IPS DF 6.9 (cell line): ENCODE measurements at regions not wholly inside any gene's neighbourhood (a gene's known extent, or its start where the extent isn't known, plus 50 kb on each side); places are given as distances from the start of the nearest gene placed in this dataset.

Experiments
- DNase-seq: peaks from one replicate; pipeline ENCODE4 v3.0.0-alpha.2; 2013; ENCODE audit warnings: low read depth, low spot score
- H3K27ac ChIP-seq: one replicate; pipeline ENCODE4 v1.5.1; 2013; ENCODE audit warnings: low read length, control low read depth
- H3K27me3 ChIP-seq: 2 replicates; pipeline ENCODE4 v1.6.1; 2013; ENCODE audit warnings: mild to moderate bottlenecking, low read length; ENCODE audit not compliant: control insufficient read depth, insufficient read depth
- H3K36me3 ChIP-seq: 2 replicates; pipeline ENCODE4 v1.6.1; 2013; ENCODE audit warnings: low read length; ENCODE audit not compliant: control insufficient read depth, insufficient read depth
- H3K4me1 ChIP-seq: 2 replicates; pipeline ENCODE4 v1.6.1; 2013; ENCODE audit warnings: low read length; ENCODE audit not compliant: control insufficient read depth, insufficient read depth
- H3K4me3 ChIP-seq: 2 replicates; pipeline ENCODE4 v1.5.1; 2013; ENCODE audit warnings: mild to moderate bottlenecking, low read length
- H3K9me3 ChIP-seq: 2 replicates; pipeline ENCODE4 v1.6.1; 2013; ENCODE audit warnings: low read length, inconsistent platforms; ENCODE audit not compliant: control insufficient read depth, insufficient read depth
- WGBS: extraction: QIAGEN DNeasy Blood & Tissue Kit; methylation state at CpG from one replicate; pipeline ENCODE4 v1.1.7; 2013; ENCODE audit warnings: mixed read lengths, missing lambda C conversion rate; ENCODE audit not compliant: insufficient read length, insufficient coverage; 5-methylcytosine and 5-hydroxymethylcytosine counted together

DNA sequence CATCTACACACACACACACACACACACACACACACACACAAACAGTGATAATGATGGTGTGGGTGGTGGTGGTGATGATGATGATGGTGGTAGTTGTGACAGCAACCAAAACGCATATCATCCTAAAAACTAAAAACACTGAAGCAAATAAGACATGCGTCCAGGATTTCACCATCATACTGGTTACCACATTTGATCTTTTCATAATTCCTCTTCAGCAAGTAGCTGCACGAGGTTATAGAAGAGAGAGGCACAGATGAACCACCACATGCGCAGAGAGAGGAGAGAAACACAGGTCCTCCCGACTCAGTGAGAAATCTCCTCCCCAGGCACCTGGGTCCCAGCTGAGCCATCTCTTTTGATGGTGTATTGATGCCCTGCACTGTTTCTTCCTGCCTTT is 393.3 kb downstream of the METTL4 start:
- no CpG with 5 or more reads among the region's 5 CpGs for WGBS
- H3K4me1 ChIP-seq: no peaks in the 10 kb centered on the region
- H3K4me3 ChIP-seq: no peak overlapping the region
- DNase-seq: no peak
- no peaks in the 10 kb centered on the region for H3K9me3 ChIP-seq
- no peaks in the 10 kb centered on the region for H3K27me3 ChIP-seq
- no peak overlapping the region for H3K27ac ChIP-seq
- H3K36me3 ChIP-seq: no peaks in the 10 kb centered on the region

DNA sequence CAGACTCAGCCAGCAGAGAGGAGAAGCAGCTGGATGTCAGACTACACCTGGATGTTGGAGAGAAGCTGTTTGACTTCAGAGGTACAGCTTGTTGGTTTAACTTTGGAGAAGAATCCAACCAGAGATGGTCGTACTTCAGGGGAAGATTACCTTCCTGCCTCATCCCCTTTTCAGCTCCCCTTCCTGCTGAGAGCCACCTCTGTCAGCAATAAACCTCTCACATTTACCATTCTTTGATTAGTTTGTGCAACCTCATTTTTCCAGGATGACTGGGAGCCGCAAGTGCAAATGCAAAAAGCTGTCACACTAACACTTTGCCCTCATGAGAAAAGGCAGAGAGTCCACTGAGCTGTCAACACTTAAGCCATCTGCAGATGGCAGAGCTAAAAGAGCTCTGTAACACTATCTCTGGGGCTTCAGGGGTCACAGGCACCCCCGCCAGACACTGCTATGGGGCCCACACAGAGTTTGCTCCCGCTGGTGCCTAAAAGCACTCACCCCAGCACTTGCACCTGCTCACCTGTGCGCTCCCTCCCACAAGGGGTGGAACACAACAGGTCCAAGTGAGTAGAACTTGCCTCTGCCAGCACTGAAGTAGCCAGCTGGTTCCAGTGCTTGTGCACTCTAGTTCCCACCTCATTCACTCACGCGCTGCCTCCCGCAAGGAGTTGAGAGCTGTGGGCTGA is 391.7 kb downstream of the METTL4 start:
- WGBS: no CpG with 5 or more reads among the region's 8 CpGs

DNA sequence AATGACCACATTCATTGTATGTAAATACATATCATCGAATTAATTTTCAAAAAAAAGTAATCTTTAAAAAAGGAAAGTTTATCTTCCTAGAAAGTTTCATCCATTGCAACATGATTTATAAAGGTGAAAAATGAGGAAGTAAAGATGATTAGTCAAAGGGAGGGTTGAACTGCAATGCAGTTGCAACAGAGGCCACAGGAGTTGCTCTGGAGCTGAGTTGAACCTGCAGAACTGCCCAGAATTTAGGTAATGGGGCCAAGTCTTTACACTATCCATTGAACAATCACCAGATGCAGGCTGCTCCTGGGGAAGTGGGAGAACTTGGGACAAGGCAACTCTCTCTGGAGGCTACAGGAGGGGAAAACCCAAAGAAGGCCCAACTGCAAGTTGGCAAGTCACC is 390.7 kb downstream of the METTL4 start:
- no peak for DNase-seq
- no peaks in the 10 kb centered on the region for H3K9me3 ChIP-seq
- H3K4me1 ChIP-seq: no peaks in the 10 kb centered on the region
- no peak overlapping the region for H3K4me3 ChIP-seq
- no CpG with 5 or more reads among the region's 1 CpG for WGBS
- no peaks in the 10 kb centered on the region for H3K27me3 ChIP-seq
- no peaks in the 10 kb centered on the region for H3K36me3 ChIP-seq
- no peak overlapping the region for H3K27ac ChIP-seq

More for the DNA sequence above, 391.7 kb downstream of the METTL4 start:
- no peak overlapping the region for H3K4me3 ChIP-seq
- no peaks in the 10 kb centered on the region for H3K4me1 ChIP-seq
- DNase-seq: no peak
- H3K36me3 ChIP-seq: no peaks in the 10 kb centered on the region
- H3K27ac ChIP-seq: no peak overlapping the region
- H3K9me3 ChIP-seq: no peaks in the 10 kb centered on the region
- H3K27me3 ChIP-seq: no peaks in the 10 kb centered on the region

GRCh38 chr18:2183432-2183831 is 387.9 kb downstream of the METTL4 start:
- no peak overlapping the region for H3K4me3 ChIP-seq
- H3K27me3 ChIP-seq: no peaks in the 10 kb centered on the region
- WGBS: no CpG with 5 or more reads among the region's 5 CpGs

DNA sequence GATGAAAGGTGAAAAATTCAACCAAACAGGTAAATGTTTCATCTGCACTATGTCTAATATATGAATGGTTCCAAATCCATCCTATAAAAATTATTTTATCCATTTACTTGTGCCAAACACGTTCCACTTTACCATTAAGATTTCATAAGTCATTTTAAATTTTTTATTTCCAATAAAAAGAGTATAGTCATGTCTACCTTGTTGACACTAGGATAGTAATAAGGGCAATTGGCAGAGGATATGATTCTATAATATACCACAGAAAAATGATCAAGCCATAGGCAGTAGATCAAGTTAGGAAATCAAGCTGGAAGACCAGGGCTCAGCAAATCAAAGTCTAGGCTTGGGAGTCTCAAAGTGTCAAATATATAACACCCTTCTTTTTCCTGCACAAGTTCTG is 384.3 kb downstream of the METTL4 start:
- Histone ChIP-seq H3K27ac (no peak overlapping the region), H3K27me3 (no peaks in the 10 kb centered on the region), H3K36me3 (no peaks in the 10 kb centered on the region), H3K4me1 (no peaks in the 10 kb centered on the region), H3K9me3 (no peaks in the 10 kb centered on the region), H3K4me3 (no peak overlapping the region)
- 100% methylated on average over 1 of the region's 1 CpG for WGBS
- no peak for DNase-seq

More at GRCh38 chr18:2183432-2183831, 387.9 kb downstream of the METTL4 start:
- H3K27ac ChIP-seq: no peak overlapping the region
- no peaks in the 10 kb centered on the region for H3K9me3 ChIP-seq
- no peak for DNase-seq
- no peaks in the 10 kb centered on the region for H3K36me3 ChIP-seq
- no peaks in the 10 kb centered on the region for H3K4me1 ChIP-seq

GRCh38 chr18:2188258-2188657 is 383.0 kb downstream of the METTL4 start:
- no CpG with 5 or more reads among the region's 1 CpG for WGBS
- Histone ChIP-seq H3K27me3 (no peaks in the 10 kb centered on the region), H3K27ac (no peak overlapping the region)

DNA sequence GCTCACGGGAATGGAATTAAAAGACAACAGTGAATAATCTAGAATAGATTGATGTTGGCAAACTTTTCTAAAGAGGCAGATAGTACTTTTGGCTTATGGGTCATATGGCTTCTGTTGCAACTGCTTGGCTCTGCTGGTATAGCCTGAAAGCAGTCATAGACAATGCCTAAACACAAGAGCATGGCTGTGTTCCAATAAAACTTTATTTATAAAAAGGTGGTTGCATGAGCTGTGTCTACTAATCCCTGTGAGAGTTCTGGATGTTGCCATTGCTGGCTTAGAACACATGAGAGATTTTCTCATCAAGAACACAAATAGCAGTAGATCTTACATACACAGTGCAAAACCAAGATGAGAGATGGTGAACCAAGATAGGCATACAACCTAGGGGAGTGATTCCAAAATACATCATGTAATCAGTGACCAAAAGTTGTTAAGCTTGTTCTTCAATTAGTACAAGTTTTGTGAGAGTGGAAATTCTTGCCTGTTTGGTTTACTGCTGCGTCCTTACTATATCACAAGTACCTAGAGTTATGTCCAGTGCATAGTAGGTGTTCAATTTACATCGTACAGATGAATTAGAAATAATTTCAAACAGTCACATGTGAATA is 380.0 kb downstream of the METTL4 start:
- H3K4me3 ChIP-seq: no peak overlapping the region
- no peaks in the 10 kb centered on the region for H3K27me3 ChIP-seq
- H3K36me3 ChIP-seq: no peaks in the 10 kb centered on the region
- WGBS: no CpG with 5 or more reads among the region's 3 CpGs
- H3K9me3 ChIP-seq: no peaks in the 10 kb centered on the region
- no peaks in the 10 kb centered on the region for H3K4me1 ChIP-seq
- no peak overlapping the region for H3K27ac ChIP-seq
- no peak for DNase-seq

More at GRCh38 chr18:2188258-2188657, 383.0 kb downstream of the METTL4 start:
- H3K4me3 ChIP-seq: no peak overlapping the region
- H3K36me3 ChIP-seq: no peaks in the 10 kb centered on the region
- DNase-seq: no peak
- H3K9me3 ChIP-seq: no peaks in the 10 kb centered on the region
- no peaks in the 10 kb centered on the region for H3K4me1 ChIP-seq

- Histone ChIP-seq H3K4me1 (no peaks in the 10 kb centered on the region), H3K9me3 (no peaks in the 10 kb centered on the region), H3K4me3 (no peak overlapping the region), H3K36me3 (no peaks in the 10 kb centered on the region), H3K27me3 (no peaks in the 10 kb centered on the region), H3K27ac (no peak overlapping the region)
- DNase-seq: no peak
- no CpG with 5 or more reads among the region's 4 CpGs for WGBS
Observed at GRCh38 chr18:2192562-2192961, 378.7 kb downstream of the METTL4 start.

GRCh38 chr18:2197946-2198345 is 373.4 kb downstream of the METTL4 start:
- DNase-seq: no peak
- Histone ChIP-seq H3K27ac (no peak overlapping the region), H3K4me1 (no peaks in the 10 kb centered on the region)

GRCh38 chr18:2199060-2199459 is 372.2 kb downstream of the METTL4 start:
- no peak overlapping the region for H3K4me3 ChIP-seq
- H3K27ac ChIP-seq: no peak overlapping the region
- H3K36me3 ChIP-seq: no peaks in the 10 kb centered on the region
- H3K9me3 ChIP-seq: no peaks in the 10 kb centered on the region
- no peaks in the 10 kb centered on the region for H3K4me1 ChIP-seq
- DNase-seq: no peak
- H3K27me3 ChIP-seq: no peaks in the 10 kb centered on the region
- WGBS: no CpG with 5 or more reads among the region's 2 CpGs

More at GRCh38 chr18:2197946-2198345, 373.4 kb downstream of the METTL4 start:
- H3K36me3 ChIP-seq: no peaks in the 10 kb centered on the region
- H3K27me3 ChIP-seq: no peaks in the 10 kb centered on the region
- H3K9me3 ChIP-seq: no peaks in the 10 kb centered on the region
- H3K4me3 ChIP-seq: no peak overlapping the region
- no CpG with 5 or more reads among the region's 4 CpGs for WGBS
